H9 (cell line): ENCODE measurements at regions not wholly inside any gene's neighbourhood (a gene's known extent, or its start where the extent isn't known, plus 50 kb on each side); places are given as distances from the start of the nearest gene placed in this dataset.

ENCODE experiments used
- DNase-seq: peaks from one replicate; pipeline ENCODE4 v3.0.0-alpha.2; 2017
- H2AFZ ChIP-seq: one replicate; pipeline ENCODE4 v1.6.1; 2013; ENCODE audit warnings: mild to moderate bottlenecking, low read length, control low read depth, moderate library complexity
- H2AK5ac ChIP-seq: 2 replicates; pipeline ENCODE4 v1.6.1; 2013; ENCODE audit warnings: low read length, control low read depth, mixed read lengths; ENCODE audit not compliant: insufficient read length
- H2BK120ac ChIP-seq: one replicate; pipeline ENCODE4 v1.6.1; 2013; ENCODE audit warnings: low read depth, mild to moderate bottlenecking, low read length, control low read depth, inconsistent platforms; ENCODE audit not compliant: poor library complexity, severe bottlenecking
- H2BK12ac ChIP-seq: 2 replicates; pipeline ENCODE4 v1.6.1; 2013; ENCODE audit warnings: low read length, control low read depth, mixed read lengths, low read depth; ENCODE audit not compliant: insufficient read length
- H2BK15ac ChIP-seq: 2 replicates; pipeline ENCODE4 v1.6.1; 2013; ENCODE audit warnings: low read depth, low read length, control low read depth
- H2BK20ac ChIP-seq: one replicate; pipeline ENCODE4 v1.6.1; 2013; ENCODE audit warnings: low read depth, mild to moderate bottlenecking, low read length, control low read depth, inconsistent platforms; ENCODE audit not compliant: poor library complexity, severe bottlenecking
- H2BK5ac ChIP-seq: 2 replicates; pipeline ENCODE4 v1.6.1; 2013; ENCODE audit warnings: low read length, control low read depth, mixed read lengths; ENCODE audit not compliant: insufficient read length
- H3K14ac ChIP-seq: 2 replicates; pipeline ENCODE4 v1.6.1; 2013; ENCODE audit warnings: low read length, control low read depth; ENCODE audit not compliant: insufficient read depth
- H3K18ac ChIP-seq: 2 replicates; pipeline ENCODE4 v1.6.1; 2013; ENCODE audit warnings: low read depth, mild to moderate bottlenecking, mixed read lengths, low read length, control low read depth; ENCODE audit not compliant: insufficient read length
- H3K23ac ChIP-seq: 2 replicates; pipeline ENCODE4 v1.6.1; 2013; ENCODE audit warnings: low read length, control low read depth, mixed read lengths, low read depth; ENCODE audit not compliant: insufficient read length
- H3K23me2 ChIP-seq: 2 replicates; pipeline ENCODE4 v1.6.1; 2013; ENCODE audit warnings: low read depth, mild to moderate bottlenecking, mixed read lengths, low read length, control low read depth; ENCODE audit not compliant: insufficient read length, poor library complexity, severe bottlenecking
- H3K27ac ChIP-seq: 2 replicates; pipeline ENCODE4 v1.5.1; 2013; ENCODE audit warnings: low read length, control low read depth, mixed read lengths, low read depth; ENCODE audit not compliant: insufficient read length
- H3K27me3 ChIP-seq: 2 replicates; pipeline ENCODE4 v1.6.1; 2013; ENCODE audit warnings: low read length, control low read depth, inconsistent platforms; ENCODE audit not compliant: insufficient read depth
- H3K4ac ChIP-seq: 2 replicates; pipeline ENCODE4 v1.6.1; 2013; ENCODE audit warnings: low read depth, mild to moderate bottlenecking, control low read depth, inconsistent platforms, low read length, moderate library complexity
- H3K4me1 ChIP-seq: 2 replicates; pipeline ENCODE4 v1.6.1; 2013; ENCODE audit warnings: low read length, control low read depth, inconsistent platforms; ENCODE audit not compliant: insufficient read depth
- H3K4me2 ChIP-seq: 2 replicates; pipeline ENCODE4 v1.6.1; 2013; ENCODE audit warnings: low read length, control low read depth, mixed read lengths; ENCODE audit not compliant: insufficient read length, insufficient read depth
- H3K56ac ChIP-seq: 2 replicates; pipeline ENCODE4 v1.6.1; 2013; ENCODE audit warnings: low read depth, mild to moderate bottlenecking, mixed read lengths, low read length, control low read depth; ENCODE audit not compliant: insufficient read length
- H3K79me1 ChIP-seq: 2 replicates; pipeline ENCODE4 v1.6.1; 2013; ENCODE audit warnings: low read depth, mild to moderate bottlenecking, moderate library complexity, low read length, control low read depth, inconsistent platforms; ENCODE audit not compliant: insufficient read depth, poor library complexity, severe bottlenecking
- H3K79me2 ChIP-seq: 2 replicates; pipeline ENCODE4 v1.6.1; 2013; ENCODE audit warnings: low read length, control low read depth, inconsistent platforms; ENCODE audit not compliant: insufficient read depth
- H3K9ac ChIP-seq: 2 replicates; pipeline ENCODE4 v1.6.1; 2013; ENCODE audit warnings: low read length, control low read depth, mixed read lengths; ENCODE audit not compliant: insufficient read length; ENCODE audit errors: extremely low read depth
- H3K9me3 ChIP-seq: one replicate; pipeline ENCODE4 v1.6.1; 2013; ENCODE audit warnings: low read depth, low read length, inconsistent platforms; ENCODE audit not compliant: control insufficient read depth
- H3T11ph ChIP-seq: one replicate; pipeline ENCODE4 v1.6.1; 2013; ENCODE audit warnings: mild to moderate bottlenecking, low read length, control low read depth, inconsistent platforms
- H4K20me1 ChIP-seq: one replicate; pipeline ENCODE4 v1.6.1; 2013; ENCODE audit not compliant: control insufficient read depth, insufficient read length, insufficient read depth
- H4K5ac ChIP-seq: 2 replicates; pipeline ENCODE4 v1.6.1; 2013; ENCODE audit warnings: low read depth, mild to moderate bottlenecking, mixed read lengths, low read length, control low read depth; ENCODE audit not compliant: insufficient read length
- H4K8ac ChIP-seq: replicated peaks from 2 replicates; pipeline ENCODE4 v1.6.1; 2013; ENCODE audit warnings: low read length, control low read depth, mixed read lengths, low read depth; ENCODE audit not compliant: insufficient read length
- H4K91ac ChIP-seq: 2 replicates; pipeline ENCODE4 v1.6.1; 2013; ENCODE audit warnings: low read depth, mild to moderate bottlenecking, moderate library complexity, mixed read lengths, low read length, control low read depth; ENCODE audit not compliant: insufficient read length
- H3K27ac Mint-ChIP-seq, 3 experiments: 2 replicates in 2 of 3; 3 replicates in 1 of 3; pipeline ENCODE4 v1.8.0; 2020 to 2021; ENCODE audit warnings: mixed read lengths in 3 of 3, mild to moderate bottlenecking in 1 of 3, moderate library complexity in 1 of 3
- H3K27me3 Mint-ChIP-seq: 2 replicates; pipeline ENCODE4 v1.8.0; 2021; ENCODE audit warnings: low read depth, mild to moderate bottlenecking, moderate library complexity, mixed read lengths
- H3K36me3 Mint-ChIP-seq, 3 experiments: 2 replicates in 2 of 3; 3 replicates in 1 of 3; pipeline ENCODE4 v1.8.0; 2020 to 2021; ENCODE audit warnings: low read depth in 3 of 3, mixed read lengths in 3 of 3; ENCODE audit not compliant: insufficient read depth in 1 of 3
- H3K4me1 Mint-ChIP-seq, 2 experiments: 2 replicates each; pipeline ENCODE4 v1.8.0; 2020; ENCODE audit warnings: mixed read lengths in 2 of 2
- H3K4me3 Mint-ChIP-seq, 2 experiments: 2 replicates in 1 of 2; 3 replicates in 1 of 2; pipeline ENCODE4 v1.8.0; 2020 to 2021; ENCODE audit warnings: mild to moderate bottlenecking in 2 of 2, mixed read lengths in 2 of 2, moderate library complexity in 1 of 2
- H3K9me3 Mint-ChIP-seq, 2 experiments: 2 replicates in 1 of 2; 3 replicates in 1 of 2; pipeline ENCODE4 v1.8.0; 2020; ENCODE audit warnings: mild to moderate bottlenecking in 2 of 2, mixed read lengths in 2 of 2, moderate library complexity in 1 of 2
- WGBS: extraction: QIAGEN DNeasy Blood & Tissue Kit; methylation state at CpG from one replicate; pipeline ENCODE4 v1.1.7; 2013; ENCODE audit warnings: missing lambda C conversion rate, low lambda C conversion rate, mixed read lengths; ENCODE audit not compliant: insufficient read length; ENCODE audit errors: extremely low coverage; 5-methylcytosine and 5-hydroxymethylcytosine counted together
- TF ChIP-seq, protein P1 (sequence below): fragments of 200-600 bp; sonication (generic); conservative IDR thresholded peaks from 3 replicates; pipeline ENCODE4 v1.8.0; 2021; ENCODE audit warnings: antibody characterized with exemption, mild to moderate bottlenecking

- H3K27ac Mint-ChIP-seq: peak overlapping the region; percentile 93 to 100 (median 99)
- H3K36me3 Mint-ChIP-seq: no peaks in the 10 kb centered on the region
These were observed 861.1 kb upstream of the ZWINT start for GRCh38 chr10:57222129-57222528.

More at GRCh38 chr10:57222129-57222528, 861.1 kb upstream of the ZWINT start:
- H3K56ac ChIP-seq: peak overlapping the region; percentile 80
- H3K79me1 ChIP-seq: no peaks in the 10 kb centered on the region
- H3K4me2 ChIP-seq: peak overlapping the region; percentile 58
- H2BK15ac ChIP-seq: no peak overlapping the region
- no peak overlapping the region for H3T11ph ChIP-seq
- H4K5ac ChIP-seq: no peak overlapping the region
- no peaks in the 10 kb centered on the region for H3K27me3 Mint-ChIP-seq
- H3K23ac ChIP-seq: no peak overlapping the region
- H2BK12ac ChIP-seq: peak overlapping the region; percentile 4
- TF ChIP-seq, protein P1, sequence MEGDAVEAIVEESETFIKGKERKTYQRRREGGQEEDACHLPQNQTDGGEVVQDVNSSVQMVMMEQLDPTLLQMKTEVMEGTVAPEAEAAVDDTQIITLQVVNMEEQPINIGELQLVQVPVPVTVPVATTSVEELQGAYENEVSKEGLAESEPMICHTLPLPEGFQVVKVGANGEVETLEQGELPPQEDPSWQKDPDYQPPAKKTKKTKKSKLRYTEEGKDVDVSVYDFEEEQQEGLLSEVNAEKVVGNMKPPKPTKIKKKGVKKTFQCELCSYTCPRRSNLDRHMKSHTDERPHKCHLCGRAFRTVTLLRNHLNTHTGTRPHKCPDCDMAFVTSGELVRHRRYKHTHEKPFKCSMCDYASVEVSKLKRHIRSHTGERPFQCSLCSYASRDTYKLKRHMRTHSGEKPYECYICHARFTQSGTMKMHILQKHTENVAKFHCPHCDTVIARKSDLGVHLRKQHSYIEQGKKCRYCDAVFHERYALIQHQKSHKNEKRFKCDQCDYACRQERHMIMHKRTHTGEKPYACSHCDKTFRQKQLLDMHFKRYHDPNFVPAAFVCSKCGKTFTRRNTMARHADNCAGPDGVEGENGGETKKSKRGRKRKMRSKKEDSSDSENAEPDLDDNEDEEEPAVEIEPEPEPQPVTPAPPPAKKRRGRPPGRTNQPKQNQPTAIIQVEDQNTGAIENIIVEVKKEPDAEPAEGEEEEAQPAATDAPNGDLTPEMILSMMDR: no peak
- H3K4me1 ChIP-seq: peaks cover 3% of the 10 kb centered on the region; the same call in 1 of the 2 replicates
- no peak overlapping the region for H4K8ac ChIP-seq
- H2BK120ac ChIP-seq: no peak overlapping the region
- peak overlapping the region; percentile 60 for H2BK20ac ChIP-seq
- peak overlapping the region; percentile 76 for H2AK5ac ChIP-seq
- H2AFZ ChIP-seq: no peak overlapping the region
- peak overlapping the region; percentile 87 for H3K18ac ChIP-seq
- no peak overlapping the region for H3K14ac ChIP-seq
- H3K9me3 ChIP-seq: no peaks in the 10 kb centered on the region
- no peaks in the 10 kb centered on the region for H3K9me3 Mint-ChIP-seq
- WGBS: no CpG with 5 or more reads among the region's 3 CpGs
- no peak overlapping the region for H4K91ac ChIP-seq
- H3K4ac ChIP-seq: no peak overlapping the region
- peak overlapping the region; percentile 96 for H3K27ac ChIP-seq
- H3K4me3 Mint-ChIP-seq: peak overlapping the region; percentile 67 to 77
- H3K4me1 Mint-ChIP-seq: peaks cover 61 to 71% of the 10 kb centered on the region in 2 experiments
- H2BK5ac ChIP-seq: no peak overlapping the region
- H4K20me1 ChIP-seq: no peaks in the 10 kb centered on the region
- H3K9ac ChIP-seq: peak overlapping the region; percentile 63
- DNase-seq: no peak
- H3K27me3 ChIP-seq: no peaks in the 10 kb centered on the region
- H3K79me2 ChIP-seq: no peaks in the 10 kb centered on the region; the same call in 1 of the 2 replicates
- H3K23me2 ChIP-seq: peaks cover 3% of the 10 kb centered on the region
